Gastrocnemius medialis (tissue), 4 donors: ENCODE measurements at regions not wholly inside any gene's neighbourhood (a gene's known extent, or its start where the extent isn't known, plus 50 kb on each side); places are given as distances from the start of the nearest gene placed in this dataset.

ENCODE experiments used
- POLR2A ChIP-seq, 2 donors: fragments of 450-650 bp; IDR thresholded peaks; one replicate each; pipeline ENCODE4 v1.6.1; 2017; ENCODE audit warnings: antibody characterized with exemption in 2 of 2, mild to moderate bottlenecking in 2 of 2, moderate library complexity in 2 of 2
- TF ChIP-seq, protein P1 (sequence below), 5 experiments: fragments of 450-650 bp in 3 of 5; fragments of 200-600 bp in 2 of 5; sonication (generic) in 2 of 5; IDR thresholded peaks in 4 of 5; conservative IDR thresholded peaks in 1 of 5; 1 replicate in 4 of 5; 2 replicates in 1 of 5; pipeline ENCODE4 v1.5.1; 2016 to 2019; ENCODE audit warnings: antibody characterized with exemption in 5 of 5, mild to moderate bottlenecking in 3 of 5, moderate library complexity in 3 of 5

DNA sequence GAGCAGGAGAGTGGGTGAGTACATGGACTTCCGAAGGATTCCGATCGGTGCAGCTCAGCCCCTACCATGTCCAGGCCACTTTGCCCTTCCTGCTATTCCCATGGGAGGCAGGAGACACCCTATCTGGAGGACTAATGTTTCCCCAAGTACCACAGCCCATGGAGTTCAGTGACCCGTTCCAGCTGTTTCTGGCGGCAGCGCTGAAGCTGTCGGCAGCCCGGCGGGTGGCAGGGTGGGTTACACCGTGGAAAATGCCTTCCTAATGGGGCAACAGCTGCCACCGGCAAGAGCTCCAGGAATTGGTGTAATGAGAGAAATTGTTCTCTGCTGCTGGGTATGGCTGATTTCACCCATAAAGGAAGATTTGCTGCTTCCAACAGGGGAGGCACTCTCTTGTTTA lies 98.3 kb downstream of the MYCN start:
- no peak for TF ChIP-seq POLR2A (IDR thresholded peaks at IDR 0.05)
- TF ChIP-seq, protein P1, sequence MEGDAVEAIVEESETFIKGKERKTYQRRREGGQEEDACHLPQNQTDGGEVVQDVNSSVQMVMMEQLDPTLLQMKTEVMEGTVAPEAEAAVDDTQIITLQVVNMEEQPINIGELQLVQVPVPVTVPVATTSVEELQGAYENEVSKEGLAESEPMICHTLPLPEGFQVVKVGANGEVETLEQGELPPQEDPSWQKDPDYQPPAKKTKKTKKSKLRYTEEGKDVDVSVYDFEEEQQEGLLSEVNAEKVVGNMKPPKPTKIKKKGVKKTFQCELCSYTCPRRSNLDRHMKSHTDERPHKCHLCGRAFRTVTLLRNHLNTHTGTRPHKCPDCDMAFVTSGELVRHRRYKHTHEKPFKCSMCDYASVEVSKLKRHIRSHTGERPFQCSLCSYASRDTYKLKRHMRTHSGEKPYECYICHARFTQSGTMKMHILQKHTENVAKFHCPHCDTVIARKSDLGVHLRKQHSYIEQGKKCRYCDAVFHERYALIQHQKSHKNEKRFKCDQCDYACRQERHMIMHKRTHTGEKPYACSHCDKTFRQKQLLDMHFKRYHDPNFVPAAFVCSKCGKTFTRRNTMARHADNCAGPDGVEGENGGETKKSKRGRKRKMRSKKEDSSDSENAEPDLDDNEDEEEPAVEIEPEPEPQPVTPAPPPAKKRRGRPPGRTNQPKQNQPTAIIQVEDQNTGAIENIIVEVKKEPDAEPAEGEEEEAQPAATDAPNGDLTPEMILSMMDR (IDR thresholded peaks at IDR 0.05 in 4 of 5, conservative IDR thresholded peaks at IDR 0.05 in 1 of 5) = no peak
